WTC11 (cell line): ENCODE measurements at regions not wholly inside any gene's neighbourhood (a gene's known extent, or its start where the extent isn't known, plus 50 kb on each side); places are given as distances from the start of the nearest gene placed in this dataset.

Source experiments
- ATAC-seq: fragments of 200-7000 bp; cut with Tn5 transposase; 2 replicates; pipeline ENCODE4 v1.10.0; 2021; ENCODE audit warnings: mild to moderate bottlenecking, moderate library complexity
- CTCF ChIA-PET: fragments of 300-600 bp; sonication (Branson Sonifier 250); formaldehyde crosslinking; loops from one replicate; lab custom pipeline; 2021; ENCODE audit warnings: antibody characterized with exemption; lab: Charles Lee
- POLR2A ChIA-PET: fragments of 350-600 bp; sonication (Branson Sonifier 250); formaldehyde crosslinking; loops from one replicate; lab custom pipeline; 2021; ENCODE audit warnings: antibody characterized with exemption; lab: Charles Lee
- DNase-seq: peaks from one replicate; pipeline ENCODE4 v3.0.0; 2021; ENCODE audit warnings: low spot score
- H3K27ac Mint-ChIP-seq: 2 replicates; pipeline ENCODE4 v1.8.0; 2021; ENCODE audit warnings: mixed read lengths
- H3K27me3 Mint-ChIP-seq: 2 replicates; pipeline ENCODE4 v1.8.0; 2021; ENCODE audit warnings: low read depth, mild to moderate bottlenecking, moderate library complexity, mixed read lengths
- H3K36me3 Mint-ChIP-seq: 2 replicates; pipeline ENCODE4 v1.8.0; 2021; ENCODE audit warnings: mixed read lengths
- H3K4me1 Mint-ChIP-seq: 2 replicates; pipeline ENCODE4 v1.8.0; 2022; ENCODE audit warnings: mixed read lengths
- H3K4me3 Mint-ChIP-seq: 2 replicates; pipeline ENCODE4 v1.8.0; 2021; ENCODE audit warnings: mild to moderate bottlenecking, moderate library complexity, mixed read lengths
- H3K9me3 Mint-ChIP-seq: 2 replicates; pipeline ENCODE4 v1.8.0; 2021; ENCODE audit warnings: mixed read lengths
- ATF1 ChIP-seq: sonication (generic); formaldehyde crosslinking; IDR thresholded peaks from 2 replicates; pipeline ENCODE4 v1.8.1; 2023; ENCODE audit warnings: mild to moderate bottlenecking, moderate library complexity, missing genetic modification reagents
- CREB1 ChIP-seq: sonication (generic); formaldehyde crosslinking; IDR thresholded peaks from 2 replicates; pipeline ENCODE4 v1.8.0; 2023; ENCODE audit warnings: mild to moderate bottlenecking, missing genetic modification reagents
- ELF4 ChIP-seq: sonication (generic); formaldehyde crosslinking; IDR thresholded peaks from 2 replicates; pipeline ENCODE4 v1.8.1; 2022; ENCODE audit warnings: low read depth, mild to moderate bottlenecking, moderate library complexity, missing genetic modification reagents
- EMX1 ChIP-seq: fragments of 250-450 bp; sonication (Bioruptor Pico); IDR thresholded peaks from 2 replicates; pipeline ENCODE4 v1.8.0; 2021; ENCODE audit warnings: mild to moderate bottlenecking
- ETV6 ChIP-seq: sonication (generic); formaldehyde crosslinking; IDR thresholded peaks from 2 replicates; pipeline ENCODE4 v1.8.1; 2022; ENCODE audit warnings: mild to moderate bottlenecking, missing genetic modification reagents
- GABPB1 ChIP-seq: sonication (generic); formaldehyde crosslinking; IDR thresholded peaks from 2 replicates; pipeline ENCODE4 v1.8.1; 2023; ENCODE audit warnings: mild to moderate bottlenecking, missing genetic modification reagents
- NFATC4 ChIP-seq: fragments of 250-450 bp; sonication (Bioruptor Pico); IDR thresholded peaks from 2 replicates; pipeline ENCODE4 v1.9.0; 2021; ENCODE audit warnings: mild to moderate bottlenecking
- NFYB ChIP-seq: sonication (generic); formaldehyde crosslinking; conservative IDR thresholded peaks from 2 replicates; pipeline ENCODE4 v1.8.0; 2022; ENCODE audit warnings: low read depth, missing genetic modification reagents
- TEAD4 ChIP-seq: sonication (generic); formaldehyde crosslinking; IDR thresholded peaks from 2 replicates; pipeline ENCODE4 v1.8.0; 2022; ENCODE audit warnings: mild to moderate bottlenecking, missing genetic modification reagents
- ZNF232 ChIP-seq: sonication (generic); formaldehyde crosslinking; IDR thresholded peaks from 2 replicates; pipeline ENCODE4 v1.8.0; 2022; ENCODE audit warnings: mild to moderate bottlenecking, missing genetic modification reagents
- ZNF263 ChIP-seq: sonication (generic); formaldehyde crosslinking; IDR thresholded peaks from 2 replicates; pipeline ENCODE4 v1.8.1; 2022; ENCODE audit warnings: low read depth, mild to moderate bottlenecking, moderate library complexity, missing genetic modification reagents
- ZNF317 ChIP-seq: sonication (generic); formaldehyde crosslinking; IDR thresholded peaks from 2 replicates; pipeline ENCODE4 v1.8.1; 2023; ENCODE audit warnings: low read depth, mild to moderate bottlenecking, moderate library complexity, missing genetic modification reagents, borderline replicate concordance
- ZNF671 ChIP-seq: fragments of 250-450 bp; sonication (Bioruptor Pico); IDR thresholded peaks from 2 replicates; pipeline ENCODE4 v1.8.0; 2021; ENCODE audit warnings: mild to moderate bottlenecking
- TF ChIP-seq, protein P1 (sequence below): sonication (generic); formaldehyde crosslinking; IDR thresholded peaks from 2 replicates; pipeline ENCODE4 v1.8.1; 2022; ENCODE audit warnings: mild to moderate bottlenecking, moderate library complexity, missing genetic modification reagents
- TF ChIP-seq, protein P2 (sequence below): sonication (generic); formaldehyde crosslinking; IDR thresholded peaks from 2 replicates; pipeline ENCODE4 v1.8.1; 2022; ENCODE audit warnings: low read depth, missing genetic modification reagents, borderline replicate concordance
- TF ChIP-seq, protein P3 (sequence below): sonication (generic); formaldehyde crosslinking; IDR thresholded peaks from 2 replicates; pipeline ENCODE4 v1.8.1; 2023; ENCODE audit warnings: mild to moderate bottlenecking, missing genetic modification reagents
- TF ChIP-seq, protein P4 (sequence below): sonication (generic); formaldehyde crosslinking; IDR thresholded peaks from 2 replicates; pipeline ENCODE4 v1.8.1; 2023; ENCODE audit warnings: mild to moderate bottlenecking, moderate library complexity, missing genetic modification reagents
- TF ChIP-seq, protein P5 (sequence below): sonication (generic); formaldehyde crosslinking; IDR thresholded peaks from 2 replicates; pipeline ENCODE4 v1.8.1; 2022; ENCODE audit warnings: mild to moderate bottlenecking, missing genetic modification reagents, moderate library complexity, borderline replicate concordance
- TF ChIP-seq, protein P6 (sequence below): sonication (generic); formaldehyde crosslinking; IDR thresholded peaks from 2 replicates; pipeline ENCODE4 v1.8.1; 2022; ENCODE audit warnings: missing genetic modification reagents, borderline replicate concordance
- TF ChIP-seq, protein P7 (sequence below): sonication (generic); formaldehyde crosslinking; IDR thresholded peaks from 2 replicates; pipeline ENCODE4 v1.8.0; 2023; ENCODE audit warnings: missing genetic modification reagents, mild to moderate bottlenecking, borderline replicate concordance

DNA sequence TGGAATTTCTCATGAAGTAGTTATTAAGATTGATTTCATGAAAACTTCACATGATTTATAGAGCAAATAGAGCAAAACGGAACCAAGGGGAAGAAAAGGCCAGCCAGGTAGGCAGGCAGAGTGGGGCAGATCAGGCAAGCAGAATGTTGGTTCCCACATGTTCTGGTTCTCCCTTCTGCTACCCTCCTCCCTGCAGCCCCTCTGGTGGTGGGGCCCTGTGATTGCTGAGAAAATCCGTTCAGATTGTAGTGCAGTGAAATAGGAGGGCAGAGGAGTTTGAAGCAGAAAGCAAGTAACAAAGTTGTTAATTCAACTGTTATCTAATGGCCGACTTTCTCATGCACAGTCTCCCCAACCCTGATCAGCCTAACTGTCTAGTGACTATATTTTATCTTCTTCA is 185.3 kb downstream of the MID1IP1 start (continued):
- TF ChIP-seq EMX1 (no peak), ELF4 (CRISPR knock-in tag) (no peak), ETV6 (CRISPR knock-in tag) (no peak), ZNF317 (no peak)
- TF ChIP-seq, protein P1, sequence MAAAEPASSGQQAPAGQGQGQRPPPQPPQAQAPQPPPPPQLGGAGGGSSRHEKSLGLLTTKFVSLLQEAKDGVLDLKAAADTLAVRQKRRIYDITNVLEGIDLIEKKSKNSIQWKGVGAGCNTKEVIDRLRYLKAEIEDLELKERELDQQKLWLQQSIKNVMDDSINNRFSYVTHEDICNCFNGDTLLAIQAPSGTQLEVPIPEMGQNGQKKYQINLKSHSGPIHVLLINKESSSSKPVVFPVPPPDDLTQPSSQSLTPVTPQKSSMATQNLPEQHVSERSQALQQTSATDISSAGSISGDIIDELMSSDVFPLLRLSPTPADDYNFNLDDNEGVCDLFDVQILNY: no peak
- TF ChIP-seq, protein P2, sequence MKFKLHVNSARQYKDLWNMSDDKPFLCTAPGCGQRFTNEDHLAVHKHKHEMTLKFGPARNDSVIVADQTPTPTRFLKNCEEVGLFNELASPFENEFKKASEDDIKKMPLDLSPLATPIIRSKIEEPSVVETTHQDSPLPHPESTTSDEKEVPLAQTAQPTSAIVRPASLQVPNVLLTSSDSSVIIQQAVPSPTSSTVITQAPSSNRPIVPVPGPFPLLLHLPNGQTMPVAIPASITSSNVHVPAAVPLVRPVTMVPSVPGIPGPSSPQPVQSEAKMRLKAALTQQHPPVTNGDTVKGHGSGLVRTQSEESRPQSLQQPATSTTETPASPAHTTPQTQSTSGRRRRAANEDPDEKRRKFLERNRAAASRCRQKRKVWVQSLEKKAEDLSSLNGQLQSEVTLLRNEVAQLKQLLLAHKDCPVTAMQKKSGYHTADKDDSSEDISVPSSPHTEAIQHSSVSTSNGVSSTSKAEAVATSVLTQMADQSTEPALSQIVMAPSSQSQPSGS: no peak
- TF ChIP-seq, protein P3, sequence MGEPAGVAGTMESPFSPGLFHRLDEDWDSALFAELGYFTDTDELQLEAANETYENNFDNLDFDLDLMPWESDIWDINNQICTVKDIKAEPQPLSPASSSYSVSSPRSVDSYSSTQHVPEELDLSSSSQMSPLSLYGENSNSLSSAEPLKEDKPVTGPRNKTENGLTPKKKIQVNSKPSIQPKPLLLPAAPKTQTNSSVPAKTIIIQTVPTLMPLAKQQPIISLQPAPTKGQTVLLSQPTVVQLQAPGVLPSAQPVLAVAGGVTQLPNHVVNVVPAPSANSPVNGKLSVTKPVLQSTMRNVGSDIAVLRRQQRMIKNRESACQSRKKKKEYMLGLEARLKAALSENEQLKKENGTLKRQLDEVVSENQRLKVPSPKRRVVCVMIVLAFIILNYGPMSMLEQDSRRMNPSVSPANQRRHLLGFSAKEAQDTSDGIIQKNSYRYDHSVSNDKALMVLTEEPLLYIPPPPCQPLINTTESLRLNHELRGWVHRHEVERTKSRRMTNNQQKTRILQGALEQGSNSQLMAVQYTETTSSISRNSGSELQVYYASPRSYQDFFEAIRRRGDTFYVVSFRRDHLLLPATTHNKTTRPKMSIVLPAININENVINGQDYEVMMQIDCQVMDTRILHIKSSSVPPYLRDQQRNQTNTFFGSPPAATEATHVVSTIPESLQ (CRISPR knock-in tag): no peak
- TF ChIP-seq, protein P4, sequence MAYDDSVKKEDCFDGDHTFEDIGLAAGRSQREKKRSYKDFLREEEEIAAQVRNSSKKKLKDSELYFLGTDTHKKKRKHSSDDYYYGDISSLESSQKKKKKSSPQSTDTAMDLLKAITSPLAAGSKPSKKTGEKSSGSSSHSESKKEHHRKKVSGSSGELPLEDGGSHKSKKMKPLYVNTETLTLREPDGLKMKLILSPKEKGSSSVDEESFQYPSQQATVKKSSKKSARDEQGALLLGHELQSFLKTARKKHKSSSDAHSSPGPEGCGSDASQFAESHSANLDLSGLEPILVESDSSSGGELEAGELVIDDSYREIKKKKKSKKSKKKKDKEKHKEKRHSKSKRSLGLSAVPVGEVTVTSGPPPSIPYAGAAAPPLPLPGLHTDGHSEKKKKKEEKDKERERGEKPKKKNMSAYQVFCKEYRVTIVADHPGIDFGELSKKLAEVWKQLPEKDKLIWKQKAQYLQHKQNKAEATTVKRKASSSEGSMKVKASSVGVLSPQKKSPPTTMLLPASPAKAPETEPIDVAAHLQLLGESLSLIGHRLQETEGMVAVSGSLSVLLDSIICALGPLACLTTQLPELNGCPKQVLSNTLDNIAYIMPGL (CRISPR knock-in tag): no peak

DNA sequence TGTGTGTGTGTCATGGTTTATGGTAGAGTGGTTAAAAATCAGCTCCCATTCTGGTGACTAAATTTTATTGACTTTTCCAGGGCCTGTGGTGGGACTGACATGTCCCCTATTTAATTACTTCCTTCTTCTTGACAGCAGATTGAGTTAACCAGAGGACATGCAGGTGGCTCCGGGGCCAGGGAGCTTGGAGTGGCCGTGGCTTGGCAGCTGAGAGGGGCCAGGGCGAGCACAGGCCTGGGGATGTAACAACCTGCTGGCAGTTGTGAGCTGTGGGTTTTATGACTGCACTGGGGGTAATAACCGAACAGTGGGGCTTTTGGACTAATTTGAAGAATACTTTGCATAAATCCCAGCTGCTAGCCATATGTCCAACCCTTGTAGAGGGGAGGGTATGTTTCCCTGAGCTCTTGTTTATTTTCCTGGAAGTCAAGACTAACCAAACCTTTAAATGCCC is 186.0 kb downstream of the MID1IP1 start:
- ChIA-PET POLR2A (interaction anchor here (0.8 kb wide), 1 partner anchor 181 kb away, joined by 3 read pairs; no protein-coding TSS in a partner anchor), CTCF (interaction anchor here (0.6 kb wide), 1 partner anchor 165 kb away, joined by 3 read pairs; no protein-coding TSS in a partner anchor)
- ATAC-seq (no peak), DNase-seq (no peak)
- Mint-ChIP-seq H3K27ac (no peak overlapping the region), H3K36me3 (no peaks in the 10 kb centered on the region), H3K27me3 (no peaks in the 10 kb centered on the region), H3K4me3 (no peak overlapping the region), H3K4me1 (peaks cover 33% of the 10 kb centered on the region), H3K9me3 (no peaks in the 10 kb centered on the region)
- TF ChIP-seq, protein P2: no peak
- TF ChIP-seq EMX1: no peak
- TF ChIP-seq, protein P5, sequence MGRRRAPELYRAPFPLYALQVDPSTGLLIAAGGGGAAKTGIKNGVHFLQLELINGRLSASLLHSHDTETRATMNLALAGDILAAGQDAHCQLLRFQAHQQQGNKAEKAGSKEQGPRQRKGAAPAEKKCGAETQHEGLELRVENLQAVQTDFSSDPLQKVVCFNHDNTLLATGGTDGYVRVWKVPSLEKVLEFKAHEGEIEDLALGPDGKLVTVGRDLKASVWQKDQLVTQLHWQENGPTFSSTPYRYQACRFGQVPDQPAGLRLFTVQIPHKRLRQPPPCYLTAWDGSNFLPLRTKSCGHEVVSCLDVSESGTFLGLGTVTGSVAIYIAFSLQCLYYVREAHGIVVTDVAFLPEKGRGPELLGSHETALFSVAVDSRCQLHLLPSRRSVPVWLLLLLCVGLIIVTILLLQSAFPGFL (CRISPR knock-in tag): no peak
- no peak for TF ChIP-seq ZNF232 (CRISPR knock-in tag)
- TF ChIP-seq, protein P6, sequence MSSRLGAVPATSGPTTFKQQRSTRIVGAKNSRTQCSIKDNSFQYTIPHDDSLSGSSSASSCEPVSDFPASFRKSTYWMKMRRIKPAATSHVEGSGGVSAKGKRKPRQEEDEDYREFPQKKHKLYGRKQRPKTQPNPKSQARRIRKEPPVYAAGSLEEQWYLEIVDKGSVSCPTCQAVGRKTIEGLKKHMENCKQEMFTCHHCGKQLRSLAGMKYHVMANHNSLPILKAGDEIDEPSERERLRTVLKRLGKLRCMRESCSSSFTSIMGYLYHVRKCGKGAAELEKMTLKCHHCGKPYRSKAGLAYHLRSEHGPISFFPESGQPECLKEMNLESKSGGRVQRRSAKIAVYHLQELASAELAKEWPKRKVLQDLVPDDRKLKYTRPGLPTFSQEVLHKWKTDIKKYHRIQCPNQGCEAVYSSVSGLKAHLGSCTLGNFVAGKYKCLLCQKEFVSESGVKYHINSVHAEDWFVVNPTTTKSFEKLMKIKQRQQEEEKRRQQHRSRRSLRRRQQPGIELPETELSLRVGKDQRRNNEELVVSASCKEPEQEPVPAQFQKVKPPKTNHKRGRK (CRISPR knock-in tag): no peak
- TF ChIP-seq NFYB (CRISPR knock-in tag): no peak
- no peak for TF ChIP-seq ZNF263
- TF ChIP-seq GABPB1 (CRISPR knock-in tag): no peak
- TF ChIP-seq NFATC4: no peak
- no peak for TF ChIP-seq ZNF671
- no peak for TF ChIP-seq CREB1 (CRISPR knock-in tag)
- no peak for TF ChIP-seq ATF1 (CRISPR knock-in tag)
- TF ChIP-seq, protein P7, sequence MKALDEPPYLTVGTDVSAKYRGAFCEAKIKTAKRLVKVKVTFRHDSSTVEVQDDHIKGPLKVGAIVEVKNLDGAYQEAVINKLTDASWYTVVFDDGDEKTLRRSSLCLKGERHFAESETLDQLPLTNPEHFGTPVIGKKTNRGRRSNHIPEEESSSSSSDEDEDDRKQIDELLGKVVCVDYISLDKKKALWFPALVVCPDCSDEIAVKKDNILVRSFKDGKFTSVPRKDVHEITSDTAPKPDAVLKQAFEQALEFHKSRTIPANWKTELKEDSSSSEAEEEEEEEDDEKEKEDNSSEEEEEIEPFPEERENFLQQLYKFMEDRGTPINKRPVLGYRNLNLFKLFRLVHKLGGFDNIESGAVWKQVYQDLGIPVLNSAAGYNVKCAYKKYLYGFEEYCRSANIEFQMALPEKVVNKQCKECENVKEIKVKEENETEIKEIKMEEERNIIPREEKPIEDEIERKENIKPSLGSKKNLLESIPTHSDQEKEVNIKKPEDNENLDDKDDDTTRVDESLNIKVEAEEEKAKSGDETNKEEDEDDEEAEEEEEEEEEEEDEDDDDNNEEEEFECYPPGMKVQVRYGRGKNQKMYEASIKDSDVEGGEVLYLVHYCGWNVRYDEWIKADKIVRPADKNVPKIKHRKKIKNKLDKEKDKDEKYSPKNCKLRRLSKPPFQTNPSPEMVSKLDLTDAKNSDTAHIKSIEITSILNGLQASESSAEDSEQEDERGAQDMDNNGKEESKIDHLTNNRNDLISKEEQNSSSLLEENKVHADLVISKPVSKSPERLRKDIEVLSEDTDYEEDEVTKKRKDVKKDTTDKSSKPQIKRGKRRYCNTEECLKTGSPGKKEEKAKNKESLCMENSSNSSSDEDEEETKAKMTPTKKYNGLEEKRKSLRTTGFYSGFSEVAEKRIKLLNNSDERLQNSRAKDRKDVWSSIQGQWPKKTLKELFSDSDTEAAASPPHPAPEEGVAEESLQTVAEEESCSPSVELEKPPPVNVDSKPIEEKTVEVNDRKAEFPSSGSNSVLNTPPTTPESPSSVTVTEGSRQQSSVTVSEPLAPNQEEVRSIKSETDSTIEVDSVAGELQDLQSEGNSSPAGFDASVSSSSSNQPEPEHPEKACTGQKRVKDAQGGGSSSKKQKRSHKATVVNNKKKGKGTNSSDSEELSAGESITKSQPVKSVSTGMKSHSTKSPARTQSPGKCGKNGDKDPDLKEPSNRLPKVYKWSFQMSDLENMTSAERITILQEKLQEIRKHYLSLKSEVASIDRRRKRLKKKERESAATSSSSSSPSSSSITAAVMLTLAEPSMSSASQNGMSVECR (CRISPR knock-in tag): no peak
- TF ChIP-seq TEAD4 (CRISPR knock-in tag): no peak
- TF ChIP-seq ZNF317: no peak
